Stimulated activated CD4-positive, alpha-beta T cell treated with anti-CD3 and anti-CD28 coated beads, Interleukin-15, amount 100 ng/mL, for 48 hours (primary cell): ENCODE measurements at regions not wholly inside any gene's neighbourhood (a gene's known extent, or its start where the extent isn't known, plus 50 kb on each side); places are given as distances from the start of the nearest gene placed in this dataset.

ENCODE experiments used
- DNase-seq, 2 donors: peaks; one replicate each; pipeline ENCODE4 v3.0.0-alpha.2; 2020; ENCODE audit warnings: low read depth in 2 of 2

DNA sequence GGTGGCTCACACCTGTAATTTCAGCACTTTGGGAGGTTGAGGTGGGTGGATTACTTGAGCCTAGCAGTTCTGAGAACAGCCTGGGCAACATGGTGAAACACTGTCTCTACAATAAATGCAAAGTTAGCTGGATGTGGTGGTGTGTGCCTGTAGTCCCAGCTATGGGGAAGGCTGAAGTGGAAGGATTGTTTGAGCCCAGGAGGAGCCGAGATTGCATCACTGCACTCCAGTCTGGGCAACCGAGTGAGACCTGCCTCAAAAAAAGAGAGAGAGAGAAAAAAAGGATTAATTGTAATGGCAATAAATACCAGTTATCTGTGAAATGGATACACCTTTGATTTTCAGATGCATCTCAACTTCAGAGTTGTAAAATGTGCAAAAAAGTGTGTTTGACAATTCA is 58.8 kb downstream of the SPRY1 start:
- no peak for DNase-seq

DNA sequence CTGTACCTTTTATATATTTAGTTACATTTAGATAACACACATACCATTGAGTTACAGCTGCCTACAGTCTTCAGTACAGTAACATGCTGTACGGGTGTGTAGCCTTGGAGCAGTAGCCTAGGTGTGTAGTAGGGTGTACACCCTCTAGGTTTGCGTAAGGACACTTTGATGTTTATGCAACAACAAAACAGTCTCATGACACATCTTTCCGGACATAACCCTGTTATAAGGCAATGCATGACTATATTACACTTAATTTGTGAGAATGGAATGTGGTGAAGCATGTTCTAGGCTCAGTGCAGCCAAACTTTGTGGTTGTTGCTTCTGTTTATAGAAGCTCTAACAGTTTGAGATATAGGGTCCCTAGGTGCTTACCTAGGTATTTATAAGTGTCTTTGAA is 65.4 kb downstream of the SPRY1 start:
- DNase-seq, result no peak

DNA sequence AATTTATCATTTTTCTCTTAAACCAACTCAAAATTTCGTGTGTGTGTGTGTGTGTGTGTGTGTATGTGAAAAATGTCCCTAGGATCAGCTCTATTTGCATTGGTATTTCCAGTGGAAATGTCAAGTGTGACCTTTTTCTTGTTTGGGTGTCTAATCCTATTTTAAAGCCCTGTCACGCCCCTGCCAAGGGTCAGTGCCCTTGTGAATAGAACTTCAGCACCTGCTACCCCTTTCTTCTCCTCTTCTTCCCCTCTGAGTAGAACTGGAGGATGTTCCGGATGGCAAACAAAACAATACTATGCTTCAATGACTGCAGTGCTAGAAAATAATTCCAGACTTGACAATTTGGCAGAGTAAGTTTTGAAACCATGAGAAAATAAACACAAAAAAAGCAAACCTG is 67.3 kb downstream of the SPRY1 start:
- DNase-seq, result no peak

DNA sequence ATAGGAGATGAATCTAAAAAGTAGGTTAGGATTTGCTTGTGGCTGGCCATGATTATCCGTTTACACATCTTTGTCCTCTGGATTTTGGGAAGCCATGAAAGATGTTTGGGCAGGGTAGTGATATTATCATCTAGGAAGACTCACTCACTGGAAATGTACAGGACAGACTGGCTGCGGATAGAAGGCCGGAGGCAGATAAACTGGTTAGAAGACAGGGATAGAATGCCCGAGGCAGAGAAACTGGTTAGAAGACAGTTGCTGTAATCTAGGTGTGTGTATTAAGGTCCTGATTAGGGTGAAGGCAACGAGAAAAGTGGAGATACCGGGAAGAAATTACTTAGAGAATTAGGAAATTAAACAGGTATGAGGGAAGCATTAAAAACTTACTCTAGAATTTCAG is 68.8 kb downstream of the SPRY1 start:
- DNase-seq, result no peak

DNA sequence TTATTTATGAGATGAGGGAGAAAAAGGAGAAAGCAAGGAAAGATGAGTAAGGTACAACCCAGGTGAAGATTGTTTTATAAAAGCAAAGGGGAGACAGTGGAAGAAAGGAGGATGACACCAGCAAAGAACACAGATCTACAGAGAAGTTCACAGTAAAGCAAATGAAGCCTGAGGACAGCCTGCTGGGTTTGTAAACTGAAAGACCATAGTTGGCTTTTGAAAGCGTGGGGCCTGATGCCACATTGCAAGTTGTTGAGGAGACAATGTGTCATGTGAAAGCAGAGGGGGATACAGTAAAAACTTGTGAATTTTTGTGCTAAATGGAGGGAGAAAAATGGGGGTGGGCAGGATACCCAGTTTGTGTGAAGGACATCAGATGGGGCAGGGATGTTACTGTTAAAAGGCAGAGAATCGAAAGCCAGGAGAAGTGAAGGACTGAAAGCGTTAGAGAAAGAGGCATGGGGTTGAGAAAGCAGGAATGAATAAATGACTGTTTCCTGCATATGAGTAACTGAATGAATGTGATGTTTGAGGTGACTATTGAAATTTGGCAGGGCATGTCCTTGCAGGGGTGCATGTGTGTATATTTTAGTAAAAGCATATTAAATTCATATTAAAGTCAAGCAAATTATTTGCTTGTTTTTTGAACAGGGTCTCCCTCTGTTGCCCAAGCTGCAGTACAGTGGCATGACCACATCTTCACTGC is 69.6 kb downstream of the SPRY1 start:
- no peak for DNase-seq

DNA sequence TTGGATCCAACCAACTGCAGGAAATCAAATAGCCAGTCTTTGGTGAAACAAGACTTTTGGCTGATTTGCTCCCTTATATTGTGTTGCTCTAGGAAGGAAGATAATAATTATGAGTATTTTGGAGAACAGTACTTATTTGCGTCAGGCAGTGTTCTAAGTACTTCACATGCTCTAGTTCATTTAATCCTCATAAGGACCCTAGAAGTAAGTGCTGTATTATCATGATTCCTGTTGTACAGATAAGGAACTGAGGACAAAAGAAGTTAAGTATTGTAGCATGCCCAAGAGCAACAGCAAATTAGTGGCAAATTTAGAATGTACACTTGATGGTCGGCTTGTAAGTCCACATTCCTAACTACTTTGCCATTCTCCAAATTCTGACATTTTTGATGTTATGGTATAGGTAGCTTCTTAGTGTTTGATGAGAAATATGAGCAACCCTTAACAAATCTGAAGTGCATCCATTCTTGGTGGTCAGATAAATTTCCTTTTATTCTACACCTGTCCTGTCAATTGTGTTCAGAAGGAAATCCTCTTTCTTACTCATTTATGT is 72.0 kb downstream of the SPRY1 start:
- no peak for DNase-seq

DNA sequence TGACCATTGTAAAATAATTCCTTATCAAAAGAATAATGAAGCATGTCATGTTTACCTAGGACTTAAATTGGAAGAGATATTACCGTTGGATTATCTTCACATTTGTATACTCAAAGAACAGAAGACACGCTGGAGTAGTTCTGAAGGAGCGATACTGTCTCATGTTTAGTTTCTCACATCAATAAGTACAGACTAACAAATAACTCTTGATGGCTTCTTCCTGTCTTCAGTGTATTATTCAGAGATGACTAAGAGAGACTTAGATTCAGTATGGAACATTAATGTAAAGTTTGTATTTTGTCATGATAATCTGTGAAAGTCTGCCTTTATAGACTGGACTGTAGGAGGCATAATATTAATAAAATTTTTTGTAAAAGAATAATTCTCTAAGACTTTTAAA is 72.7 kb downstream of the SPRY1 start:
- DNase-seq, result no peak

DNA sequence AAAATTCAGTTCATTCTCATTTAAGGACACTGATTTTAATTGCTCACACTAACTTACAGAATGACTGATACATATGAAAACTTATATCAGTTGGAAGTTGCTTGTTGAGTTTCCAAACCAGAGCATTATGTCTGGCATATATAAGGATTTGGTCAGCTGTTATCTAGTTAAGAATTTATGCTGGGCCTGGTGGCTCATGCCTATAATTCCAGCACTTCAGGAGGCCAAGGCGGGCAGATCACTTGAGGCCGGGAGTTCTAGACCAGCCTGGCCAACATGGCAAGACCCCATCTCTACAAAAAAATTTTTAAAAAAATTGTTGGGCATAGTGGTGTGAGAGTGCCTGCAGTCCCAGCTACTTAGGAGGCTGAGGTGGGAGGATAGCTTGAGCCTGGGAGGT is 73.1 kb downstream of the SPRY1 start:
- no peak for DNase-seq

DNA sequence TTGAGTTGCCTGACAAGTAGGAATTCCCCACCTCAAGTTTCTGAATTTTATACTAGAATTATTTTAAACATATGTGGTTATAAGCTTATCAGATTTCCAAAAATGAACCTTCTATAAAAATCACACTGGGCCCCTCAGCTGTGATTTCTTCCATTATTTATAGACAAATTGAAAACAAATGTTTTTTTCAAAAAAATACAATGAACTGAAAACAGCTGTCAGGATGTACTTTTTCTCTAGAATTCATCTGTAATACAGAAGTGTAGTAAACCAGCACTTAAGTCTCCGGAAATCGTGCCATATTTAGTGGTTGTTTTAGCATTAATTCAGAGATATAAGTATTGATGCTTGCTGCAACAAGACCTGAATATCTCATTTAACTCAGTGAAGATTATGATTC is 74.0 kb downstream of the SPRY1 start:
- no peak for DNase-seq

DNA sequence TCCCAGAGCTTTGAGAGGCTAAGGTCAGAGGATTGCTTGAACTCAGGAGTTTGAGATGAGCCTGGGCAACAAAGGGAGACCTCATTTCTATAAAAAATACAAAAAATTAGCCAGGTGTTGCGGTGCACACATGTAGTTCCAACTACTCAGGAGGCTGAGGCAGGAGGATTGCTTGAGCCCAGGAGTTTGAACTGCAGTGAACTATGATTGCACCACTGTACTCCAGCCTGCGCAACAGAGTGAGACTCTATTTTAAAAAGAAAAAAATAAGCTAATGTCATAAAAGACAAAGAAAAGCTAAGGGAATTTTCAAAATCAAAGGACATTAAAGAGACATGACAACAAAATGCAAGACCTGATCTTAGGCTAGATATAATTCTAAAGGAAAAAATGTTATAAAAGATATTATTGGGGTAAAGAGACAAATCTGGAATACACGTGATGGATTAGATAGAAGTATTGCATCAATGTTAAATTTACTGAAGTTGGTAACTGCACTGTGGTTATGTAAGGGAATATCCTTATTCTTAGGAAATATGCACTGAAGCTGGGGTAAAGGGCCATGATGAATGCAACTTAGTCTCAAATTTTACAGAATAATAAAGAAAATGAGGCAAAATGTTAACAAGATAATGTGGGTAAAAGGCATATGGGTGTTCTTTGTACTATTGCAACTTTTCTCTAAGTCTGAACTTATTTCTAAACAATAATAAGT is 75.2 kb downstream of the SPRY1 start:
- no peak for DNase-seq

DNA sequence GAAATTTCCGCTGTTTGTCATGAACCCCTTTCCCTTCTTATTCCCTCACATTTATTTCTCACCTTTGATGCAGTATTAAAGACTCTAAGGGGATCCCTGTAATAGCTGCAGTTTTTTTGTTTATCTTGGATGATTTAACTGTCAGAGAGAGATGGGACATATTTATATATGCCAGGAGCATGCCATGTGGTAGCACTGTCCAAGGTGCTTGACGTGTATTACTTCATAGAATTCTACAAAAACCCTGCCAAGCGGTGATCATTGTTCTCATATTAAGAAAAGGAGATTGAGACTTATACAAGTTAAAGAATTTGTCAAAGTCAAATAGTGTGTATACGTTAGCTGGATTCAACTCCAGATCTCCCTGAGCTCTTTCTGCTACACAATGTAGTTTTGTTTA is 78.2 kb downstream of the SPRY1 start:
- no peak for DNase-seq

DNA sequence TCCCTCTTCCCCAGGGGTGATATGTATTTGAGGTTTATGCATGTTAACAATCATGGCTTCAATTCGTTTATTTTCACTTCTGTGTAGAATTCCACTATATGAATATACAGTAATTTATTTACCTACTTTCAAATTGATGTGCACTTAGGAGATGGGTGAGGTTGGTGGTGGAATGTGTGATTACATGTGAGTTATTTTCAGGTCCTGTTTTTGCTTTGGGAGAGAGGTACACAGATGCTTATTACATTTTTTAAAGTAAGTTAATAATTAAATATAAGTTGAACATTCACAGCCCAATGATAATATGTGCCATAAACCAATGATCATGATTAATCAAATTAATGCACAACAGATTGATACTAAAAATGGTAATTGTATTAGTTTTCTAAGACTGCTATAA is 79.5 kb downstream of the SPRY1 start:
- no peak for DNase-seq

DNA sequence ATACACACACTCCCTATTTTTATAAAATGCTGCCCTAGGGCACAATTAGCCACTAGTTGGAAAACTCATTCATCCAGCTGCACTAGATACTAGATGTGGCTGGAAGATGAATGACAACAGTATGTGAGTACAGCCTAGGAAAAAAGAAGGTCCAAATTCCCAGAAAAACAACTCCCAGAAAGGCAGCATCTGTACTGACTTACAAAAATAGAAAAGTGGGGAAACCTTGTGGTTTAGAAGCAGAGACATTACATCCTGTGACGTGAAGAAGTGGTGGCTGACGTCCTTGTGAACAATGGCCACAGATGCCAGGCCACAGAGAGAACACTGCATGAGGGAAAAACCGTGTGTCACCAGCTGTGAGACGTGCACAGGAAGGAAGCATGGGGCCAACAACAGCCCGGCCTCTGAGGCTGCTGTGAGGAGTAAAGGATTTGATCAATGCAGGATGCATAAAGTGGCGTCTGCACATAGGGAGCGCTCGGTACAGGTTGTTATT is 81.2 kb downstream of the SPRY1 start:
- peak; percentile 24 to 31 for DNase-seq

DNA sequence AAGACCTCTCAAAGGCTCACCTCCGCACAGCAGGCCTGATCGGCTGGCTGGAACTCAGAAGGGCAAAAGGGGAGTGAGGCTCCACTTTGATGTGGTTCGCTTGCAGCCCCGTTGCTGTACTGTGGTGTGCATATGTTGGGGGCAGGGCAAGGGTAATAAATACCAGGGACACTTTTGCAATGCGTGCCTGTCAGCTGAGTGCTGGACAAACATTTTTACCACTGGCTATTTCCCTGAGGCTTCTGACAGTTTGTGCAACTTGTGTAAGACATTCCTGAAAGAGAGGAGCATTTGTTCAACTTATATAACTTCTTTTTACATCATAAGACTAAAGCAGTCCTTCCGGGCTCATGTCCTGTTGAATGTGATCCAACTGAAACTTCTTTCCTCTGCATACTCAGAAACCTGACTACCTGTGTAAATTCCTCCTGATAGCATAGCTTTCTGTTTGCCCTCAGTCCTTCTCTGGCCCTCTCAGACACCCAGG is 82.3 kb downstream of the SPRY1 start:
- no peak for DNase-seq

DNA sequence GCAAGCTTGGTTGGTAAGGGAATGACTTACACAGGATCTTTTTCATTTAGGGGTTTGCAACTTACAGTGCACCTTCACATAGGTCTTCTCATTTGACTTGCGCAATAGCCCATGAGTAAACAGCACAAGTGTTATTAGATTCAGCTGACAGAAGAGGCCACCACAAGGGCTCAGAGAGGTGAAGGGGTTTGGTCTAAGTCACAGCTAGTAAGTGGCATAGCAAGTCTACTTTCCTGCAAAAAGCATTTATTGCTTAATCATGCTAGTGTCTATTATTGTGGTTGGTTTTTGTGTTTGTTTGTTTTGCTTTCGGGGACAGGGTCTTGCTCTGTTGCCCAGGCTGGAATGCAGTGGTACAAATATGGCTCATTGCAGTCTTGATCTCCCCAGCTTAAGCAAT is 83.3 kb downstream of the SPRY1 start:
- DNase-seq, result no peak

DNA sequence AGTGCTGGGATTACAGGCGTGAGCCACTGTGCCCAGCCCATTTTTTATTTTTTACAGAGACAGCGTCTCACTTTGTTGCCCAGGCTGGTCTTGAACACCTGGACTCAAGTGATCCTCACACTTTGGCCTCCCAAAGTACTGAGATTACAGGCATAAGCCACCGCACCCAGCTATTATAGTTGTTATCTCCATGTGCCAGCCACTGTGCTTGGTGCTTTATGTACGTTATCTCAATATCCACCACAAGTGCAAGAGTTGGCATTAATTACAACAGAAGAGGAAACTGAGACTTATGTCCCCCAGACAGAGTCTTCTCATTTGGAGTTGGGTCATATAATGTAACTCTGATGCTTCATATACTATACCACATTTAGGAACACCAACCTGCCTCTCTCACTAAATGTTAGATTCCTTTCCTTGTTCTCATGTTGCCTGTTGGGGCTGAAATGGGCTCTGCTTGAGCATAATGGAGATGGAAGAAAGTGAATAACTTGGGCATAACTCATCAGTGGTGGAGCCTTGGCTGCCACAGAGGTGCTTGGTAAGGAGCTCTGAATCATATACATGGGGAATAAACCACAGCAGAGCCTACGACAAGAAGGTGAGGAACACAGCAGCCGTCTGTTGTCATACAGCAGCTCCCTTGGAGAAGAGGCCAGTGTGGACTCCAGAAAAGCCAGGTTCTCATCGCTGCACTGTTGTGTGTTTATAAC is 84.3 kb downstream of the SPRY1 start:
- DNase-seq, result no peak

DNA sequence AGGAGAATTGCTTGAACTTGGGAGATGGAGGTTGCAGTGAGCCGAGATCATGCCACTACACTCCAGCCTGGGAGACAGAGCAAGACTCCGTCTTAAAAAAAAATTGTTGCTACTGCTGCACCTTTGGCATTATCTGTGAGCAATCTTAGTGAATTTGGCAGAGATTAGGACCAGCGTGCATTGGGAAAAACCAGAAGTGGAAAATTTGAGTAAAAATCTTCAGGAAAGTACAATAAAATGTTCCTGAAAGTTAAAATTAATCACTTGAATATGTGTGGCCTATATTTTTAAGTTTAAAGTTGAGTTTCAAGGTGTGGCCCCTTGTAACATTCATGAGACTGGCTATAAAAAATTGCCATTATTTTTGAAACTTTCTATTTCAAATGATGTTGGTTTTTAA is 85.1 kb downstream of the SPRY1 start:
- DNase-seq, result no peak

DNA sequence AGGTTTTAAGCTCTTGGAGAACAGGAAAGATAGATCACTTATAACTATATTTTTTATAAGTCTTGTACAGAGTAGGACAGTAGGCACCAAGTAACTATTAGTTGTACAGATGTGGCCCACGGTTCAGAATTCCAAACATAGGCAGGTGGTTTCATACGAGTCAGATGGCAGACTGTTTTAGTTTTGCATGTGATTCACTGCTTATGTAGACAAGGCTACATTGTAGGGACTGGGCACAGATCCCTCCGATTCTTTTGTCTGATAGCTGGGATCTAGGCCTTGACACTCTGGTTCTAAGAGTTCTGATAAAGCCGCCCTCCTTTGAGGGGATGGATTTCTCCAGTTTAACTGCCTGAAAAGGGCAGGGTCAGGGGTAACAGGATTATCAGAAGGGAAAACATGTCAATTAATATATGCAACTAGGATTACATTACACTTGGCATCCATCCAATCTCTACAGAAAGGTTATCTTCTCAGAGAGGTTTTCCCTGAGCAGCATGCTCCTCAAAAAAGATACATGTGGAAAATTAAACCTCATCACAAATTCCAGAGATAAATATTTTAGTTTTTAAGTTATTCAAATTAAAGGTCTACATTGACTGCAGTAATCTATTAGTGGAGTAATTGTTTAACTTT is 87.8 kb downstream of the SPRY1 start:
- no peak for DNase-seq

DNA sequence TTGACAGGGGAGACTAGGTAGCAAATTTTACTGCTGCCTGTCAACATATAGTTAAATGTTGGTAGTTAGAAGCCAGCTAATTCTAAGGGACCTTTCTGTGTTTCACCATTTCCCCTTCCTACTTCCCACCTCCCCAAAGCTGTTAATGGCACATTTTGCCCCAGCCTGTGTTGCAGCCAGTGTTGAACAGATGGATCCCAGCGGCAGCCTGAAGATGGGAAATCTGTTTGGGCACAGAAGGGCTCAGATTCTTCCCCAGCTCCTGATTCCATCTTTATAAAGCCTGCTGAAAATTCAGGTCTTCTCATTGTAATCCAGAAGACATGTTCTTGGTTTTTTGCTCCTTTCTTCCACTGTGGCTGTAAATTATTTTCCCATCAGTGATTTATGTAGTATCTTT is 89.0 kb downstream of the SPRY1 start:
- no peak for DNase-seq

DNA sequence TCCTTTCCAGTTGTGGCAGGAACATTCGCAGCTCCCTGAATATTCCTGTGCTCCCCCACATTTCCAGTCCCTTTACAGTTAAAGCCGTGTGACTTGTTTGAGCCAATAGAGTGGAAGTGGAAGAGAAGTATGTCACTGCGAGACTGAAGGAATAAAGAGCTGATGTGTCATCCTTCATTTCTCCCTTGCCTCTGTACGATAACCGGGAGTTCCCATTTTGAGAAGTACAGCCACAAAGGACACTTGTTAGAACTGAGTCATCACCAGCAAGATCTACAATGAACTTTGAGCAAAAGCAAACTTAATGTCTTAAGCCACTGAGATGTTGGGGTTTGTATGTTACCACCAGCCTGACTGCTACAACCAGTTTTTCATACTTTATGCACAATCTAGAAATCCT is 92.3 kb downstream of the SPRY1 start:
- no peak for DNase-seq

DNA sequence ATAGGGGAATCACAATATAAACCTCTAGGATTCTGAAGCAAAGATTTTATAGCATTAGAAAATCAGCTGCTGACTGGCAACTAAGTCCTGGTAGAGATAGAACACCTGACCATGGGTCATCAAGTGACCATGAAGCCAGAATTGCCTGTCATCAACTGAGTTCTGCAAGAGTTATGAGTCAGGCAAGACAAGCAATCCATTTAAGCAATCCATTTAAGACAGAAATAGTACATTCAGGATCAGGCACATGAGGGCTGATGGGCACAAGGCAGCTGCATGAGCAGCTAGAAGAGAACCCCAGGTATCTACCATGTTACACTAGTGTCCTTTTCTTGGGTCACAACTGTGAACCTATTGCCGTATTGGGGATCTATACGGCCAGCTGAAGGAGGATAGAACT is 98.9 kb downstream of the SPRY1 start:
- no peak for DNase-seq

DNA sequence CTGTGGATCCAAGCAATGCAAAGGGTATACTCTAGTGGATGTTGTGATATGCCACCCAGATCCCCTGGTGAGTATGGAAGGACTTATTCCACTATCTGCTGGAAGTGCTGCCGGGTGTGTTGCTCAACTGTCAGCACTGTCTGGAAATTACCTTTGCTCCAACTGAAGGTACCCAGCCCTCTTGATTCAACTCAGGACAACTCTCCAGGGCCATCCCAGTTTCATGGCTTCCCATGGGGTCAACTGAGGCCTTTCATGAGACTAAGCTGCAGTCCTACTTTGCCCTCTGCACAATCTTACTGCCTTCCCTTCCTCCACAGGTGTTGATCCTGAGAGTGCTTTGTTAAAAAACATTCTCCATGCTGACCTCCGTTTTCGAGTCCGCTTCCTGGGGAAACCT is 99.8 kb downstream of the SPRY1 start:
- DNase-seq, result no peak
